Endothelial cell of umbilical vein (primary cell): ENCODE measurements at regions not wholly inside any gene's neighbourhood (a gene's known extent, or its start where the extent isn't known, plus 50 kb on each side); places are given as distances from the start of the nearest gene placed in this dataset.

Source experiments
- BruUV-seq: library from RNA; stranded (reverse); fragments of 400-500 nt; replicated peaks from 2 replicates; lab custom pipeline; 2021; lab: Mats Ljungman, UMichigan
- CTCF ChIA-PET: fragments of 300-600, 350-600 bp; sonication (Branson Sonifier 250); formaldehyde crosslinking; loops from one replicate; lab custom pipeline; 2021; ENCODE audit warnings: antibody characterized with exemption, inconsistent platforms; lab: Charles Lee
- POLR2A ChIA-PET: fragments of 300-600, 350-600 bp; sonication (Branson Sonifier 250); formaldehyde crosslinking; loops from one replicate; lab custom pipeline; 2021; ENCODE audit warnings: antibody characterized with exemption, inconsistent platforms; lab: Charles Lee
- DNase-seq: peaks from one replicate; pipeline ENCODE4 v3.0.0-alpha.2; 2011; ENCODE audit warnings: low read depth, low spot score
- FAIRE-seq: peaks from 2 replicates; lab custom pipeline; 2011; peaks lifted over from hg19 to GRCh38; lab: Jason Lieb, UNC
- H2AFZ ChIP-seq: 2 replicates; pipeline ENCODE4 v1.6.0; 2012; ENCODE audit warnings: low read depth, low read length, control low read depth, inconsistent platforms
- H3K27ac ChIP-seq: 2 replicates; pipeline ENCODE4 v1.5.1; 2011; ENCODE audit warnings: low read depth, mild to moderate bottlenecking, control low read depth, low read length, moderate library complexity; ENCODE audit not compliant: insufficient read depth
- H3K27me3 ChIP-seq, 2 experiments: 2 replicates each; pipeline versions ENCODE4 v1.6.0 to v1.6.1; 2011; ENCODE audit warnings: low read length in 2 of 2, mixed read lengths in 1 of 2; ENCODE audit not compliant: control insufficient read depth in 2 of 2, insufficient read depth in 2 of 2
- H3K36me3 ChIP-seq, 2 experiments: 2 replicates in 1 of 2; 3 replicates in 1 of 2; pipeline ENCODE4 v1.5.1; 2011; ENCODE audit warnings: low read length in 2 of 2, mild to moderate bottlenecking in 1 of 2, moderate library complexity in 1 of 2; ENCODE audit not compliant: control insufficient read depth in 2 of 2, insufficient read depth in 2 of 2; ENCODE audit errors: extremely low read depth in 1 of 2
- H3K4me1 ChIP-seq: 3 replicates; pipeline ENCODE4 v1.5.1; 2011; ENCODE audit warnings: mild to moderate bottlenecking, low read length; ENCODE audit not compliant: control insufficient read depth, insufficient read depth; ENCODE audit errors: extremely low read depth
- H3K4me2 ChIP-seq: 2 replicates; pipeline ENCODE4 v1.6.1; 2011; ENCODE audit warnings: low read length, control low read depth, mixed read lengths; ENCODE audit not compliant: insufficient read depth
- H3K4me3 ChIP-seq, 3 experiments: fragments of 200-600 bp in 1 of 3; sonication (generic), shearing (Covaris generic) in 1 of 3; replicated peaks in 1 of 3; 2 replicates each; pipeline ENCODE4 v1.5.1; 2011 to 2016; ENCODE audit warnings: control low read depth in 3 of 3, low read length in 3 of 3, mild to moderate bottlenecking in 2 of 3, inconsistent platforms in 1 of 3, low read depth in 1 of 3, moderate library complexity in 1 of 3; ENCODE audit not compliant: insufficient read depth in 1 of 3
- H3K79me2 ChIP-seq: 2 replicates; pipeline ENCODE4 v1.6.0; 2012; ENCODE audit warnings: low read length, inconsistent platforms; ENCODE audit not compliant: control insufficient read depth, insufficient read depth
- H3K9ac ChIP-seq: replicated peaks from 2 replicates; pipeline ENCODE3; 2011; ENCODE audit warnings: low read length, control low read depth; ENCODE audit not compliant: insufficient read depth; ENCODE audit errors: extremely low read depth
- H3K9me1 ChIP-seq: replicated peaks from 3 replicates; pipeline ENCODE4 v1.6.0; 2011; ENCODE audit warnings: mild to moderate bottlenecking, low read length; ENCODE audit not compliant: control insufficient read depth, insufficient read depth; ENCODE audit errors: extremely low read depth
- H3K9me3 ChIP-seq: replicated peaks from 2 replicates; pipeline ENCODE4 v1.5.1; 2012; ENCODE audit warnings: low read length, inconsistent platforms; ENCODE audit not compliant: control insufficient read depth, insufficient read depth
- H4K20me1 ChIP-seq: replicated peaks from 2 replicates; pipeline ENCODE3; 2011; ENCODE audit warnings: mild to moderate bottlenecking, low read length; ENCODE audit not compliant: control insufficient read depth, insufficient read depth; ENCODE audit errors: extremely low read depth
- EZH2 ChIP-seq: IDR thresholded peaks from 2 replicates; pipeline ENCODE4 v1.6.1; 2012; ENCODE audit warnings: borderline replicate concordance, low read depth, mild to moderate bottlenecking, moderate library complexity, low read length, inconsistent platforms; ENCODE audit not compliant: severe bottlenecking
- GATA2 ChIP-seq: IDR thresholded peaks from 2 replicates; pipeline ENCODE4 v1.7.0; 2011; ENCODE audit warnings: low read depth, mild to moderate bottlenecking, moderate library complexity, mixed read lengths, low read length; ENCODE audit not compliant: insufficient read length, insufficient read depth
- JUN ChIP-seq: IDR thresholded peaks from 2 replicates; pipeline ENCODE4 v1.6.1; 2011; ENCODE audit warnings: borderline replicate concordance, low read depth; ENCODE audit not compliant: insufficient read length, insufficient read depth
- MAX ChIP-seq: IDR thresholded peaks from 2 replicates; pipeline ENCODE4 v1.6.1; 2011; ENCODE audit not compliant: insufficient read depth, insufficient read length
- MYC ChIP-seq: IDR thresholded peaks from one replicate; pipeline ENCODE4 v1.6.1; 2011; ENCODE audit warnings: mild to moderate bottlenecking, low read depth, low read length
- dilution Hi-C: fragments of 300-500 bp; cut with MboI; formaldehyde crosslinking; loops from one replicate; pipeline ENCODE4 v1.15.0; 2019; ENCODE audit warnings: low sequenced_read_pairs; ENCODE audit not compliant: extremely low pct_ligation_motif_present
- intact Hi-C: fragments of 100-400 bp; cut with micrococcal nuclease; formaldehyde crosslinking; loops from one replicate; pipeline ENCODE4 v1.10.0; 2022
- TF ChIP-seq, protein P1 (sequence below), 2 donors: IDR thresholded peaks; 1 replicate in 1 of 2; 2 replicates in 1 of 2; pipeline ENCODE4 v1.5.1; 2011; ENCODE audit warnings: low read length in 2 of 2, mild to moderate bottlenecking in 2 of 2, moderate library complexity in 2 of 2, control low read depth in 1 of 2, inconsistent platforms in 1 of 2, low read depth in 1 of 2; ENCODE audit not compliant: insufficient read depth in 1 of 2; ENCODE audit errors: extremely low read depth in 1 of 2

DNA sequence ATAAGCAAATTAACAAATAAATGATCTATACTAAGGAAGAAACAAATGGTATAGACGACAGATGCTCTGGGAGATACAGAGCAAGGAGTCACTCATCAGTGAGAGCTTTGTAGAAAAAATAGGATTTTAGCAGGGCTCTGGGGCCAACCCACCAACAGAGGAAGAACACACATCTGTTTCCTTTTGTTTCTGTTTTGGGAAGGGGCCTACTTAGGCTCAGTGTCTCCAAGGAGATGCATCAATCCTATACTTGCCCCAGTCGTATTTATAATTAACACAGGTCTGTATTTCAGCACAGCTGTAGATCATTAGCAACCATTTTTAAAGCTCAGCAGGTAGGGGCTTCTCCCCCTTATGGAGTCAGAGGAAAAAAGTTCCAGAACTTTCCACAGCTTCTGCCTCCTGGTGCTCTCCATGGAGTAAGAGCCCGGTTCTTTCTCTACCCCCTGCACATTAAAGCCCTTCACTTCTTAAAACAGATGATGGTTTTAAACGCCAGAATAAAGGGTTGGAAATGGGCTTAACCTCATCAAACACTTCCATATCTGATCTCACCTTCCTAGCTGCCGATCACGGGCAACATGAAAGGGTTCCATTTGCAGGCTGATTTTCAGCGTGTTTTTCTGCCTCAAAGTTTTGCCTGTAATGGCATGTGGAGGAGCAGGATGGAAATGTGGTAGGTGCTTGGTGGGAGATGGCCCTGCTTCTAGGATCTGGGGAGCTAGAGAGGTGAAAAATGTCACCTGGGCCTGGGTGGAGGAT is 291.7 kb downstream of the TCF7L2 start:
- H3K4me2 ChIP-seq, result no peak overlapping the region
- H3K4me3 ChIP-seq, result no peak overlapping the region
- H2AFZ ChIP-seq, result no peak overlapping the region
- BruUV-seq, result no TSS peak
- ChIA-PET POLR2A (no interaction called here), CTCF (interaction anchor here (1.7 kb wide), 1 partner anchor 144 kb away, joined by 5 read pairs; no protein-coding TSS in a partner anchor)
- no peaks in the 10 kb centered on the region for H3K36me3 ChIP-seq
- dilution Hi-C loops, result no loop called here
- H3K27ac ChIP-seq, result no peak overlapping the region
- no peaks in the 10 kb centered on the region for H3K27me3 ChIP-seq
- TF ChIP-seq, protein P1, sequence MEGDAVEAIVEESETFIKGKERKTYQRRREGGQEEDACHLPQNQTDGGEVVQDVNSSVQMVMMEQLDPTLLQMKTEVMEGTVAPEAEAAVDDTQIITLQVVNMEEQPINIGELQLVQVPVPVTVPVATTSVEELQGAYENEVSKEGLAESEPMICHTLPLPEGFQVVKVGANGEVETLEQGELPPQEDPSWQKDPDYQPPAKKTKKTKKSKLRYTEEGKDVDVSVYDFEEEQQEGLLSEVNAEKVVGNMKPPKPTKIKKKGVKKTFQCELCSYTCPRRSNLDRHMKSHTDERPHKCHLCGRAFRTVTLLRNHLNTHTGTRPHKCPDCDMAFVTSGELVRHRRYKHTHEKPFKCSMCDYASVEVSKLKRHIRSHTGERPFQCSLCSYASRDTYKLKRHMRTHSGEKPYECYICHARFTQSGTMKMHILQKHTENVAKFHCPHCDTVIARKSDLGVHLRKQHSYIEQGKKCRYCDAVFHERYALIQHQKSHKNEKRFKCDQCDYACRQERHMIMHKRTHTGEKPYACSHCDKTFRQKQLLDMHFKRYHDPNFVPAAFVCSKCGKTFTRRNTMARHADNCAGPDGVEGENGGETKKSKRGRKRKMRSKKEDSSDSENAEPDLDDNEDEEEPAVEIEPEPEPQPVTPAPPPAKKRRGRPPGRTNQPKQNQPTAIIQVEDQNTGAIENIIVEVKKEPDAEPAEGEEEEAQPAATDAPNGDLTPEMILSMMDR (IDR thresholded peaks at IDR 0.05; ENCODE audit: extremely low read depth in 1 of 2, insufficient read depth in 1 of 2, low read depth in 1 of 2, low read length in 2 of 2), result no peak
- no peak for TF ChIP-seq GATA2
- no peak for TF ChIP-seq EZH2
- no peak for TF ChIP-seq MAX
- TF ChIP-seq JUN, result no peak
- no peak for TF ChIP-seq MYC
- H3K9me1 ChIP-seq, result no peaks in the 10 kb centered on the region
- H4K20me1 ChIP-seq, result no peaks in the 10 kb centered on the region
- no peaks in the 10 kb centered on the region for H3K4me1 ChIP-seq
- FAIRE-seq (no peak), DNase-seq (no peak)
- H3K9me3 ChIP-seq, result no peaks in the 10 kb centered on the region
- intact Hi-C loops, result no loop called here
- H3K79me2 ChIP-seq, result no peaks in the 10 kb centered on the region
- no peak overlapping the region for H3K9ac ChIP-seq
